HUES48 (cell line): ENCODE measurements at regions not wholly inside any gene's neighbourhood (a gene's known extent, or its start where the extent isn't known, plus 50 kb on each side); places are given as distances from the start of the nearest gene placed in this dataset.

ENCODE experiments used
- H3K27ac ChIP-seq: one replicate; pipeline ENCODE4 v1.7.0; 2013; ENCODE audit warnings: low read depth, low read length, inconsistent platforms
- H3K27me3 ChIP-seq: 2 replicates; pipeline ENCODE4 v1.6.1; 2013; ENCODE audit warnings: mild to moderate bottlenecking, low read length; ENCODE audit not compliant: control insufficient read depth, insufficient read depth
- H3K36me3 ChIP-seq: 2 replicates; pipeline ENCODE4 v1.6.1; 2013; ENCODE audit warnings: low read length; ENCODE audit not compliant: control insufficient read depth, insufficient read depth
- H3K4me1 ChIP-seq: 2 replicates; pipeline ENCODE4 v1.6.1; 2013; ENCODE audit warnings: mild to moderate bottlenecking, low read length; ENCODE audit not compliant: control insufficient read depth, insufficient read depth
- H3K4me3 ChIP-seq: 2 replicates; pipeline ENCODE4 v1.5.1; 2013; ENCODE audit warnings: mild to moderate bottlenecking, low read depth, low read length
- H3K9ac ChIP-seq: 2 replicates; pipeline ENCODE4 v1.6.1; 2013; ENCODE audit warnings: mild to moderate bottlenecking, low read depth, low read length, moderate library complexity
- H3K9me3 ChIP-seq: 2 replicates; pipeline ENCODE4 v1.6.1; 2013; ENCODE audit warnings: low read length; ENCODE audit not compliant: control insufficient read depth, insufficient read depth

DNA sequence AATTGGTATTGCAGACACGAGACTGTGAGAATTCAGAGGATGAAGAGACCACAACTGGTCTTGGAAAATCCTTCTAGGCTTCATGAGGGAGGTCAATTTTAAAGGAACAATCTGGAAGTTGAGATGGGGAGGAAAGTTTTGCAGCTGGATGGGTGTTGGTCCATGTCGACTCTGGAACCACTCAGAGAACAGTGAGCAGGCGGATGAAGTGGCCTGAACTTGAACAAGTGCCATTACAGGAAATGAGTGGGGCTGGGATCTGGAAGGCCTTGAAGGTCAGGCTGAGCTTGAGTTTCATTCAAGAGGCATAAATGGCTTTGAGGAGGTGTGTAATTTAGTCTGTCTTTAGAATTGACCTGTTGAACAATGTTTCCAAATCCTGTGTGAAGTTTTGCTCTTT is 140.9 kb downstream of the GALC start:
- Histone ChIP-seq H3K36me3 (no peaks in the 10 kb centered on the region), H3K4me1 (no peaks in the 10 kb centered on the region), H3K9ac (no peak overlapping the region)

DNA sequence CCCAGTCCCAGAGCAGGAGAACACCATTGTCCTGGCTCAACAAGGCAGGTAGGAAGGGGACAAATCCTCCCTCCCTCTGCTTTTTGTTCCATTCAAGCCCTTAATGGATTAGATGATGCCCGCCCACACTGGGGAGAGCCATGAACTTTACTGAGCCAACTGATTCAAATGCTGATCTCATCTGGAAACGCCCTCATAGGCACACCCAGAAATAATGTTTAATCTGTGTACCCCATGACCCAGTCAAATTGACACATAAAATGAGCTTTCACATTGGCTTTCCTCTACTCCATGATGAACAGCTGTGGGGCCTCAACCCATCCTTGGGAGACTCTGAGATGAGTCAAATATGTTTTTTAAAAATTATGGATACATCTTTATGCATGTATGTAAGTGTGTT is 141.8 kb downstream of the GALC start:
- Histone ChIP-seq H3K27ac (no peak overlapping the region), H3K4me3 (no peak overlapping the region), H3K9ac (no peak overlapping the region), H3K4me1 (no peaks in the 10 kb centered on the region), H3K9me3 (no peaks in the 10 kb centered on the region), H3K27me3 (no peaks in the 10 kb centered on the region), H3K36me3 (no peaks in the 10 kb centered on the region)

More for the DNA sequence above, 140.9 kb downstream of the GALC start:
- Histone ChIP-seq H3K9me3 (no peaks in the 10 kb centered on the region), H3K4me3 (no peak overlapping the region), H3K27me3 (no peaks in the 10 kb centered on the region), H3K27ac (no peak overlapping the region)

- no peaks in the 10 kb centered on the region for H3K9me3 ChIP-seq
- H3K36me3 ChIP-seq, result no peaks in the 10 kb centered on the region
- H3K27ac ChIP-seq, result no peak overlapping the region
- no peaks in the 10 kb centered on the region for H3K27me3 ChIP-seq
- H3K4me1 ChIP-seq, result no peaks in the 10 kb centered on the region
- no peak overlapping the region for H3K9ac ChIP-seq
- no peak overlapping the region for H3K4me3 ChIP-seq
These were observed 145.7 kb downstream of the GALC start for GRCh38 chr14:87847216-87847755.

DNA sequence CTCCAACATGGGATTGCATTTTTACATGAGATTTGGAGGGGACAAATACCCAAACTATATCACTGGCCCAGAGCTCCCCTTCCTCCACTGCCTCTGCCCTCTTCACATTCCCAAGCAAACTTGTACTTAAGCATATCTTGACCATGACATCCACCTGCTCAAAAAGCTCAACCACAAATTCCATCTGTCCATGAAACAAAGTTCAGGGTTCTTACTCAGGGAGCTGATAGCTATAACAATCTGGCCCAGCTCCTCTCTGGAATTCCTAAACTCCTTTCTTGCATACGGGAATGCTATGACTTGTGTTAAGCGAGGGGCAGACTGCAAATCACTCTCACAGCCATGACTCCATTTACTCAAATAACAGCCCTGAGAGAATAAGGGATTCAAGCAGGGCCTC is 152.1 kb downstream of the GALC start:
- H3K36me3 ChIP-seq, result no peaks in the 10 kb centered on the region
- H3K27me3 ChIP-seq, result no peaks in the 10 kb centered on the region
- no peaks in the 10 kb centered on the region for H3K9me3 ChIP-seq
- H3K4me3 ChIP-seq, result no peak overlapping the region
- no peak overlapping the region for H3K27ac ChIP-seq
- no peak overlapping the region for H3K9ac ChIP-seq
- no peaks in the 10 kb centered on the region for H3K4me1 ChIP-seq

GRCh38 chr14:87838931-87839330 is 154.1 kb downstream of the GALC start:
- no peaks in the 10 kb centered on the region for H3K4me1 ChIP-seq
- no peaks in the 10 kb centered on the region for H3K36me3 ChIP-seq
- H3K27ac ChIP-seq, result no peak overlapping the region
- H3K27me3 ChIP-seq, result no peaks in the 10 kb centered on the region
- H3K9ac ChIP-seq, result no peak overlapping the region
- H3K9me3 ChIP-seq, result no peaks in the 10 kb centered on the region
- H3K4me3 ChIP-seq, result no peak overlapping the region

DNA sequence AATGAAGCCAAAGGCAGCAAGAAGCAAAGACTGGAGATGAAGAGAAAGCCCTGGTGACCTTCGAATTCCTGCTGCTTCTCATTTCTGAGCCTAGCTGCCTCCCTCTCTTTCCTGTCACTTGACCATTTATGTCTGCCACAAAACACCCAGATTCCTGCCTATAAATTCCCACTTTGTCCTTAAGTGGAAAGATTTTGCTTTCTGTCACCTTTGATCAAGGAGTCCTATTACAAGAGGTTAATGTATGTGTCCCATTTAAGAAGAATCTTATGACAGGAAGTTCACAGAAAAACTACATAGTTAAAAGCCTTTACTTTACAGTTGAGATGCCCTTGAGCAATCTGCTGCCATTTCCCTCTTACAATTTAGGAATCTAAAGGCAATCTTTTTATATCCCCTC is 155.7 kb downstream of the GALC start:
- Histone ChIP-seq H3K27ac (no peak overlapping the region), H3K9me3 (no peaks in the 10 kb centered on the region), H3K4me1 (no peaks in the 10 kb centered on the region), H3K9ac (no peak overlapping the region), H3K27me3 (no peaks in the 10 kb centered on the region), H3K4me3 (no peak overlapping the region), H3K36me3 (no peaks in the 10 kb centered on the region)

GRCh38 chr14:87834594-87834993 is 158.4 kb downstream of the GALC start:
- Histone ChIP-seq H3K9ac (no peak overlapping the region), H3K4me1 (peaks cover 13% of the 10 kb centered on the region), H3K36me3 (no peaks in the 10 kb centered on the region), H3K4me3 (no peak overlapping the region), H3K27ac (no peak overlapping the region), H3K27me3 (no peaks in the 10 kb centered on the region), H3K9me3 (no peaks in the 10 kb centered on the region)

DNA sequence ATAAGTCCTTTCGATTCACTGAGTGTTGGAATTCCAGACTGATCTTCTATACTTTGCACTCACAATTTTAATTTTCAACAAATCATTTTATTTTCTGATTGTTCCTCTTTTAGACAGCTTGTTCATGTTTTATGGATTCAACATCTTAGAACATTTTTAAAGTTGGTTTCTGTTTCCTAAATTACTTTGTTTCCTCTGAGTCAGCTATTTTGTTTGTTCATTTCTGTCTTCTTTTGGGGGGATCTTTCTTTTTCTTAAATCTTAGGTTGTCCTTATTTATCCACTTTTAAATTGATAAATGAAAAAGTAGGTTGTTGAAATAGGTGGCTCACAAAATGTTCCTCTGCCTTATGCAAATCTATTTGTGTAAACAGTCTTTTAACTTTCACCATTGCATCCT is 160.0 kb downstream of the GALC start:
- H3K36me3 ChIP-seq, result no peaks in the 10 kb centered on the region
- no peak overlapping the region for H3K27ac ChIP-seq
- H3K27me3 ChIP-seq, result no peaks in the 10 kb centered on the region

DNA sequence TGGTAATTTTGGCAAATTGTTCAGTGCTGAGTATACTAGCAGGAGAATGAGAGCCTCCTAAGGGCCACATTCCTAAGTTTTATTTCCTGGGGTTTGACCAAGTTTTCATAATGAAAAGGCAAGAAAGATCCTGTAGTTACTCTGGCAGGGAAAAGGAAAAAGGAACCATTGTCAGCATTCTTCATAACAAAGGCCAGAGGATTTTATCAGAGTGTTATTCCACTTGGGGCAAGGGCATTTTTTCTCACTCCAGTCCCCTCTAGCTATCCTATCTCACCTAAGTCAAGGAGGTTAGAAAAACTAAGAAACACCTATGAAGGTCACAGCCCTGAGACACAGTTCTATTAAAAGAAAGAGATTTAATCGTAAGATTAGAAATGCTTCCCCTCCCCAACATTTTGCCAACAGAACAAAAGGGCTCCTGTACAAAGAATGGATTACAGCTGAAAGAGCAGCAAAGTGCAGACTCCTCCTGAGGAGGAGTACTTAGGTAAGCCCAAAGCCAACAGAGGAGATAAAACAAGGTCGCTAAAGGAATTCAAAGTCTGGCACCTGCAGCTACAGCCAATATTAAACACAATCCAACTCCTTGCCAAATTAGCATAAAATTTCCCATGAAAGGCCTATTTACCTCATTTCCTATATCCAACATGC is 162.4 kb downstream of the GALC start:
- Histone ChIP-seq H3K4me3 (peak overlapping the region; percentile 24; the same call in 1 of the 2 replicates), H3K27ac (peak overlapping the region; percentile 74), H3K9ac (no peak overlapping the region), H3K27me3 (no peaks in the 10 kb centered on the region), H3K4me1 (peaks cover 16% of the 10 kb centered on the region), H3K9me3 (no peaks in the 10 kb centered on the region), H3K36me3 (no peaks in the 10 kb centered on the region)

More for the DNA sequence above, 160.0 kb downstream of the GALC start:
- peaks cover 16% of the 10 kb centered on the region for H3K4me1 ChIP-seq
- H3K9ac ChIP-seq, result no peak overlapping the region
- no peaks in the 10 kb centered on the region for H3K9me3 ChIP-seq
- no peak overlapping the region for H3K4me3 ChIP-seq

- no peaks in the 10 kb centered on the region for H3K36me3 ChIP-seq
- H3K4me1 ChIP-seq, result peaks cover 16% of the 10 kb centered on the region
- H3K27me3 ChIP-seq, result no peaks in the 10 kb centered on the region
- H3K9ac ChIP-seq, result no peak overlapping the region
- peak overlapping the region; percentile 74 for H3K27ac ChIP-seq
- H3K4me3 ChIP-seq, result no peak overlapping the region
- H3K9me3 ChIP-seq, result no peaks in the 10 kb centered on the region
These were observed 163.4 kb downstream of the GALC start for GRCh38 chr14:87829543-87829942.

DNA sequence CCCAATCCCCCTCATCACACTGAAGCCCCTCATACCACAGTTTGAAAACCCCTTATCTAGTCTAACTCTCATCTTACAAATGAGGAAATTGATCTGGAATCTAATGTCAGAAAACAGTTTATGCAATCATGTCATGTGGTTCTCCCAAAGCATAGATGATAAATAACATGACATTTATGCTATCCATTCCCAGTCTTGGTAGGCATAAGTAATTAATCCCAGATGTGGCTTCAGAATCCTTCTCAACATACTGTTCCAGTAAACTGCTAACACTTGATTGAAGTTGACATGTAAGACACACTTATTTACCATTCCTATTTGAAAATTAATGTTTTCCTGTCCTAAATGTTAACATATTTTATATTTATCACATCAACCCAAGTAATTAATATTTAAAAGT is 168.7 kb downstream of the GALC start:
- no peak overlapping the region for H3K27ac ChIP-seq
- H3K9ac ChIP-seq, result no peak overlapping the region
- H3K27me3 ChIP-seq, result no peaks in the 10 kb centered on the region
- H3K4me1 ChIP-seq, result no peaks in the 10 kb centered on the region
- no peaks in the 10 kb centered on the region for H3K9me3 ChIP-seq
- no peak overlapping the region for H3K4me3 ChIP-seq
- no peaks in the 10 kb centered on the region for H3K36me3 ChIP-seq
